Tibial nerve (tissue), 4 donors: ENCODE measurements at regions not wholly inside any gene's neighbourhood (a gene's known extent, or its start where the extent isn't known, plus 50 kb on each side); places are given as distances from the start of the nearest gene placed in this dataset.

ENCODE experiments used
- DNase-seq, 2 donors: peaks; one replicate each; pipeline ENCODE4 v3.0.0-alpha.2; 2019; ENCODE audit warnings: low spot score in 2 of 2
- H3K27ac ChIP-seq, 4 donors: fragments of 200-600 bp; sonication (generic) in 3 of 4; one replicate each; pipeline ENCODE4 v1.5.1; 2017 to 2019; ENCODE audit warnings: mild to moderate bottlenecking in 1 of 4
- H3K27me3 ChIP-seq, 2 donors: fragments of 200-600 bp; sonication (generic) in 1 of 2; one replicate each; pipeline versions ENCODE4 v1.5.1 to v1.6.0; 2017 to 2019
- H3K36me3 ChIP-seq, 3 donors: fragments of 200-600 bp; sonication (generic); one replicate each; pipeline ENCODE4 v1.5.1; 2018 to 2019
- H3K4me1 ChIP-seq, 4 donors: fragments of 200-600 bp; sonication (generic) in 3 of 4; one replicate each; pipeline ENCODE4 v1.5.1; 2017 to 2019
- H3K4me3 ChIP-seq, 4 donors: fragments of 200-600 bp; sonication (generic) in 3 of 4; one replicate each; pipeline ENCODE4 v1.5.1; 2017 to 2019; ENCODE audit warnings: mild to moderate bottlenecking in 1 of 4, moderate library complexity in 1 of 4
- H3K9me3 ChIP-seq, 4 donors: fragments of 200-600 bp; sonication (generic) in 3 of 4; one replicate each; pipeline ENCODE4 v1.5.1; 2017 to 2019
- CTCF ChIP-seq, 5 experiments: fragments of 200-600 bp in 3 of 5; fragments of 450-650 bp in 2 of 5; sonication (generic) in 3 of 5; IDR thresholded peaks; one replicate each; pipeline ENCODE4 v1.5.1; 2016 to 2019; ENCODE audit warnings: antibody characterized with exemption in 5 of 5, mild to moderate bottlenecking in 3 of 5, moderate library complexity in 2 of 5
- EP300 ChIP-seq, 2 donors: sonication (generic); formaldehyde crosslinking; IDR thresholded peaks; one replicate each; pipeline ENCODE4 v1.6.1; 2017; ENCODE audit warnings: antibody characterized with exemption in 2 of 2, mild to moderate bottlenecking in 1 of 2
- POLR2A ChIP-seq, 2 donors: fragments of 450-650 bp; IDR thresholded peaks; one replicate each; pipeline ENCODE4 v1.6.1; 2017; ENCODE audit warnings: antibody characterized with exemption in 2 of 2, mild to moderate bottlenecking in 2 of 2, moderate library complexity in 2 of 2
- WGBS, 2 donors: methylation state at CpG; one replicate each; pipeline ENCODE4 v1.1.5; 2018; 5-methylcytosine and 5-hydroxymethylcytosine counted together

- Histone ChIP-seq H3K9me3 (no peaks in the 10 kb centered on the region), H3K27ac (no peak overlapping the region), H3K4me3 (no peak overlapping the region), H3K4me1 (peaks cover 0 to 8% (median 0%) of the 10 kb centered on the region in 4 donors), H3K27me3 (no peaks in the 10 kb centered on the region), H3K36me3 (no peaks in the 10 kb centered on the region)
- TF ChIP-seq EP300 (IDR thresholded peaks at IDR 0.05) (no peak), CTCF (IDR thresholded peaks at IDR 0.05) (no peak)
- no peak for DNase-seq
- WGBS, 2 donors, result 80 to 94% methylated on average over 1 of the region's 1 CpG
Measured at GRCh38 chr2:225837328-225837727, 437.8 kb downstream of the NYAP2 start.

- H3K27ac ChIP-seq, result no peak overlapping the region
- no peaks in the 10 kb centered on the region for H3K4me1 ChIP-seq
- TF ChIP-seq EP300 (IDR thresholded peaks at IDR 0.05) (no peak), CTCF (IDR thresholded peaks at IDR 0.05) (no peak), POLR2A (IDR thresholded peaks at IDR 0.05) (no peak)
- H3K27me3 ChIP-seq, result no peaks in the 10 kb centered on the region
- DNase-seq, result no peak
- H3K36me3 ChIP-seq, result no peaks in the 10 kb centered on the region
- no peak overlapping the region for H3K4me3 ChIP-seq
- WGBS, 2 donors, result 86 to 91% methylated on average over 11 of the region's 11 CpGs
- H3K9me3 ChIP-seq, result peaks cover 0 to 18% (median 2%) of the 10 kb centered on the region in 4 donors
Measured at GRCh38 chr2:225824748-225825449, 425.4 kb downstream of the NYAP2 start.

GRCh38 chr2:225821351-225821750, 421.8 kb downstream of the NYAP2 start:
- Histone ChIP-seq H3K9me3 (peaks cover 0 to 6% (median 0%) of the 10 kb centered on the region in 4 donors), H3K27ac (no peak overlapping the region), H3K36me3 (no peaks in the 10 kb centered on the region), H3K4me1 (no peaks in the 10 kb centered on the region), H3K4me3 (no peak overlapping the region), H3K27me3 (no peaks in the 10 kb centered on the region)
- TF ChIP-seq POLR2A (IDR thresholded peaks at IDR 0.05), result no peak
- no peak for TF ChIP-seq CTCF (IDR thresholded peaks at IDR 0.05)
- no peak for TF ChIP-seq EP300 (IDR thresholded peaks at IDR 0.05)
- no peak for DNase-seq
- 79 to 85% methylated on average over 2 of the region's 2 CpGs for WGBS, 2 donors

GRCh38 chr2:225820826-225821225, 421.3 kb downstream of the NYAP2 start:
- Histone ChIP-seq H3K4me1 (no peaks in the 10 kb centered on the region), H3K9me3 (peaks cover 0 to 5% (median 0%) of the 10 kb centered on the region in 4 donors), H3K27me3 (no peaks in the 10 kb centered on the region), H3K4me3 (no peak overlapping the region), H3K27ac (no peak overlapping the region), H3K36me3 (no peaks in the 10 kb centered on the region)
- DNase-seq, result no peak
- TF ChIP-seq CTCF (IDR thresholded peaks at IDR 0.05) (no peak), EP300 (IDR thresholded peaks at IDR 0.05) (no peak), POLR2A (IDR thresholded peaks at IDR 0.05) (no peak)
- WGBS, 2 donors, result 82 to 84% methylated on average over 7 of the region's 7 CpGs

GRCh38 chr2:225814554-225814953, 415.0 kb downstream of the NYAP2 start:
- TF ChIP-seq CTCF (IDR thresholded peaks at IDR 0.05) (no peak), EP300 (IDR thresholded peaks at IDR 0.05) (no peak), POLR2A (IDR thresholded peaks at IDR 0.05) (no peak)
- H3K36me3 ChIP-seq, result no peaks in the 10 kb centered on the region
- H3K27ac ChIP-seq, result no peak overlapping the region
- no peaks in the 10 kb centered on the region for H3K27me3 ChIP-seq
- no peak for DNase-seq
- H3K9me3 ChIP-seq, result no peaks in the 10 kb centered on the region
- H3K4me3 ChIP-seq, result no peak overlapping the region
- no peaks in the 10 kb centered on the region for H3K4me1 ChIP-seq
